ENCODE measurements at regions not wholly inside any gene's neighbourhood (a gene's known extent, or its start where the extent isn't known, plus 50 kb on each side); places are given as distances from the start of the nearest gene placed in this dataset.

GRCh38 chr7:69504733-69505420 is 93.4 kb upstream of the AUTS2 start:
- TF ChIP-seq EZH2 (IDR thresholded peaks at IDR 0.05; ENCODE audit: insufficient read depth, poor library complexity, severe bottlenecking) (no peak), EZH2phosphoT487 (IDR thresholded peaks at IDR 0.05; ENCODE audit: insufficient read depth, low read depth) (no peak)

Measured in GM23248 (cell line).